ENCODE measurements at regions not wholly inside any gene's neighbourhood (a gene's known extent, or its start where the extent isn't known, plus 50 kb on each side); places are given as distances from the start of the nearest gene placed in this dataset.

GRCh38 chr3:35438101-35438500 is 201.2 kb upstream of the ARPP21 start:
- no peaks in the 10 kb centered on the region for H3K36me3 ChIP-seq
- no peak for TF ChIP-seq CTCF (IDR thresholded peaks at IDR 0.05)
- TF ChIP-seq POLR2A (IDR thresholded peaks at IDR 0.05), result no peak
- H3K9me3 ChIP-seq, result no peaks in the 10 kb centered on the region
- no peaks in the 10 kb centered on the region for H3K4me1 ChIP-seq
- H3K4me3 ChIP-seq (replicated peaks in 1 of 3), result no peak overlapping the region
- 20 to 55% methylated on average over 1 of the region's 1 CpG for WGBS, 2 donors
- DNase-seq, result no peak
- H3K27me3 ChIP-seq, result no peaks in the 10 kb centered on the region
- intact Hi-C loops (cut with DNase I), result no loop called here
- H3K27ac ChIP-seq, result no peak overlapping the region

GRCh38 chr3:35439663-35440062 is 199.7 kb upstream of the ARPP21 start:
- no peaks in the 10 kb centered on the region for H3K4me1 ChIP-seq
- H3K36me3 ChIP-seq, result no peaks in the 10 kb centered on the region
- no peak overlapping the region for H3K27ac ChIP-seq
- intact Hi-C loops (cut with DNase I), result no loop called here
- 91 to 92% methylated on average over 5 of the region's 5 CpGs for WGBS, 2 donors
- TF ChIP-seq POLR2A (IDR thresholded peaks at IDR 0.05) (no peak), CTCF (IDR thresholded peaks at IDR 0.05) (no peak)
- no peaks in the 10 kb centered on the region for H3K27me3 ChIP-seq
- H3K4me3 ChIP-seq (replicated peaks in 1 of 3), result no peak overlapping the region
- no peak for DNase-seq
- no peaks in the 10 kb centered on the region for H3K9me3 ChIP-seq

GRCh38 chr3:35440826-35441225 is 198.5 kb upstream of the ARPP21 start:
- no peak overlapping the region for H3K4me3 ChIP-seq (replicated peaks in 1 of 3)
- H3K9me3 ChIP-seq, result no peaks in the 10 kb centered on the region
- no peaks in the 10 kb centered on the region for H3K36me3 ChIP-seq
- no peaks in the 10 kb centered on the region for H3K27me3 ChIP-seq
- no peak for TF ChIP-seq POLR2A (IDR thresholded peaks at IDR 0.05)
- no peak for TF ChIP-seq CTCF (IDR thresholded peaks at IDR 0.05)
- DNase-seq, result no peak
- no peaks in the 10 kb centered on the region for H3K4me1 ChIP-seq
- no peak overlapping the region for H3K27ac ChIP-seq
- intact Hi-C loops (cut with DNase I), result no loop called here

GRCh38 chr3:35446896-35447295 is 192.4 kb upstream of the ARPP21 start:
- intact Hi-C loops (cut with DNase I), result no loop called here
- Histone ChIP-seq H3K27me3 (no peaks in the 10 kb centered on the region), H3K27ac (no peak overlapping the region), H3K4me3 (replicated peaks in 1 of 3) (no peak overlapping the region), H3K36me3 (no peaks in the 10 kb centered on the region), H3K9me3 (no peaks in the 10 kb centered on the region), H3K4me1 (no peaks in the 10 kb centered on the region)
- TF ChIP-seq POLR2A (IDR thresholded peaks at IDR 0.05) (no peak), CTCF (IDR thresholded peaks at IDR 0.05) (no peak)
- DNase-seq, result no peak
- WGBS, 2 donors, result 90 to 92% methylated on average over 2 of the region's 2 CpGs

GRCh38 chr3:35448121-35448520 is 191.2 kb upstream of the ARPP21 start:
- intact Hi-C loops (cut with DNase I), result no loop called here
- Histone ChIP-seq H3K27me3 (no peaks in the 10 kb centered on the region), H3K36me3 (no peaks in the 10 kb centered on the region), H3K9me3 (no peaks in the 10 kb centered on the region), H3K4me3 (replicated peaks in 1 of 3) (no peak overlapping the region), H3K27ac (no peak overlapping the region), H3K4me1 (no peaks in the 10 kb centered on the region)
- no peak for DNase-seq
- TF ChIP-seq POLR2A (IDR thresholded peaks at IDR 0.05) (no peak), CTCF (IDR thresholded peaks at IDR 0.05) (no peak)
- WGBS, 2 donors, result 61 to 69% methylated on average over 1 of the region's 1 CpG
